Inflammatory macrophage treated with lipopolysaccharide for 1 hour (primary cell): ENCODE measurements at regions not wholly inside any gene's neighbourhood (a gene's known extent, or its start where the extent isn't known, plus 50 kb on each side); places are given as distances from the start of the nearest gene placed in this dataset.

ENCODE experiments used
- DNase-seq, 2 donors: peaks; one replicate each; pipeline ENCODE4 v3.0.0-alpha.2; 2020 to 2022

- DNase-seq = no peak
These were observed 976.9 kb upstream of the MBL2 start for GRCh38 chr10:53749439-53749838.

- DNase-seq = no peak
These were observed 975.7 kb upstream of the MBL2 start for GRCh38 chr10:53748319-53748718.

GRCh38 chr10:53744746-53745145 is 972.2 kb upstream of the MBL2 start:
- DNase-seq = no peak

- no peak for DNase-seq
These were observed 971.6 kb upstream of the MBL2 start for GRCh38 chr10:53744176-53744575.

GRCh38 chr10:53737132-53737531 is 964.5 kb upstream of the MBL2 start:
- no peak for DNase-seq

- no peak for DNase-seq
These were observed 954.3 kb upstream of the MBL2 start for GRCh38 chr10:53726921-53727320.

- DNase-seq = no peak
These were observed 952.0 kb upstream of the MBL2 start for GRCh38 chr10:53724581-53724980.

- DNase-seq = no peak
These were observed 947.1 kb upstream of the MBL2 start for GRCh38 chr10:53719658-53720057.

GRCh38 chr10:53716156-53716555 is 943.6 kb upstream of the MBL2 start:
- no peak for DNase-seq

- DNase-seq = no peak
These were observed 940.8 kb upstream of the MBL2 start for GRCh38 chr10:53713431-53713830.

GRCh38 chr10:53702489-53702888 is 929.9 kb upstream of the MBL2 start:
- DNase-seq = no peak

GRCh38 chr10:53701213-53701612 is 928.6 kb upstream of the MBL2 start:
- no peak for DNase-seq

- DNase-seq = no peak
These were observed 927.7 kb upstream of the MBL2 start for GRCh38 chr10:53700278-53700677.

- no peak for DNase-seq
These were observed 927.1 kb upstream of the MBL2 start for GRCh38 chr10:53699684-53700083.

- DNase-seq = no peak
These were observed 926.6 kb upstream of the MBL2 start for GRCh38 chr10:53699231-53699630.

GRCh38 chr10:53697038-53697437 is 924.5 kb upstream of the MBL2 start:
- no peak for DNase-seq

- no peak for DNase-seq
These were observed 918.1 kb upstream of the MBL2 start for GRCh38 chr10:53690524-53691240.

- DNase-seq = no peak
These were observed 915.2 kb upstream of the MBL2 start for GRCh38 chr10:53687800-53688199.

- no peak for DNase-seq
These were observed 910.3 kb upstream of the MBL2 start for GRCh38 chr10:53682885-53683284.

GRCh38 chr10:53682458-53682857 is 909.9 kb upstream of the MBL2 start:
- no peak for DNase-seq

- DNase-seq = no peak
These were observed 907.1 kb upstream of the MBL2 start for GRCh38 chr10:53679666-53680065.

- no peak for DNase-seq
These were observed 902.6 kb upstream of the MBL2 start for GRCh38 chr10:53675177-53675576.

GRCh38 chr10:53667063-53667462 is 894.5 kb upstream of the MBL2 start:
- DNase-seq = no peak

- DNase-seq = no peak
These were observed 891.9 kb upstream of the MBL2 start for GRCh38 chr10:53664282-53665019.

- DNase-seq = no peak
These were observed 878.2 kb upstream of the MBL2 start for GRCh38 chr10:53650794-53651193.
